ENCODE measurements at regions not wholly inside any gene's neighbourhood (a gene's known extent, or its start where the extent isn't known, plus 50 kb on each side); places are given as distances from the start of the nearest gene placed in this dataset.

- DNase-seq: no peak
These were observed 67.9 kb upstream of the ESRRB start for GRCh38 chr14:76307786-76308780.

GRCh38 chr14:76309572-76310162 lies 66.3 kb upstream of the ESRRB start:
- DNase-seq: no peak

- no peak for DNase-seq
These were observed 64.7 kb upstream of the ESRRB start for GRCh38 chr14:76311079-76311758.

- no peak for DNase-seq
These were observed 63.1 kb upstream of the ESRRB start for GRCh38 chr14:76312821-76313220.

- no peak for DNase-seq
These were observed 62.6 kb upstream of the ESRRB start for GRCh38 chr14:76313303-76313702.

- no peak for DNase-seq
These were observed 62.1 kb upstream of the ESRRB start for GRCh38 chr14:76313852-76314251.

- DNase-seq: no peak
These were observed 61.4 kb upstream of the ESRRB start for GRCh38 chr14:76314521-76315034.

GRCh38 chr14:76320486-76320885 lies 55.5 kb upstream of the ESRRB start:
- DNase-seq: no peak

GRCh38 chr14:76320975-76321374 lies 55.0 kb upstream of the ESRRB start:
- DNase-seq: no peak

GRCh38 chr14:76322594-76323220 lies 53.2 kb upstream of the ESRRB start:
- DNase-seq: no peak

GRCh38 chr14:76323331-76324050 lies 52.4 kb upstream of the ESRRB start:
- no peak for DNase-seq

GRCh38 chr14:76324133-76324532 lies 51.8 kb upstream of the ESRRB start:
- no peak for DNase-seq

Measured in NCI-H526 (cell line).